ENCODE measurements at regions not wholly inside any gene's neighbourhood (a gene's known extent, or its start where the extent isn't known, plus 50 kb on each side); places are given as distances from the start of the nearest gene placed in this dataset.

GRCh38 chr4:159500861-159501260 is 398.0 kb downstream of the RAPGEF2 start:
- H3K4me3 ChIP-seq (ENCODE audit: low read length in 2 of 2), result no peak overlapping the region
- intact Hi-C loops (cut with DNase I), result no loop called here
- 60 to 61% methylated on average over 2 of the region's 2 CpGs for WGBS, 2 donors
- ATAC-seq (ENCODE audit: low FRiP score) (no peak), DNase-seq (no peak)
- H3K9me3 ChIP-seq (ENCODE audit: control insufficient read depth, low read length), result no peaks in the 10 kb centered on the region
- H3K4me1 ChIP-seq (ENCODE audit: control insufficient read depth in 1 of 2, insufficient read depth in 2 of 2, low read length in 2 of 2), result peaks cover 0 to 2% of the 10 kb centered on the region in 2 donors
- no peaks in the 10 kb centered on the region for H3K36me3 ChIP-seq (ENCODE audit: control insufficient read depth in 1 of 2, insufficient read depth in 2 of 2, low read length in 1 of 2)
- H3K27ac ChIP-seq (ENCODE audit: low read depth in 1 of 2, low read length in 2 of 2), result no peak overlapping the region
- H3K27me3 ChIP-seq (ENCODE audit: control insufficient read depth in 1 of 2, insufficient read depth in 2 of 2, low read length in 1 of 2), result no peaks in the 10 kb centered on the region

GRCh38 chr4:159503236-159504008 is 400.5 kb downstream of the RAPGEF2 start:
- 36 to 45% methylated on average over 14 of the region's 14 CpGs for WGBS, 2 donors
- Histone ChIP-seq H3K36me3 (ENCODE audit: control insufficient read depth in 1 of 2, insufficient read depth in 2 of 2, low read length in 1 of 2) (no peaks in the 10 kb centered on the region), H3K4me1 (ENCODE audit: control insufficient read depth in 1 of 2, insufficient read depth in 2 of 2, low read length in 2 of 2) (peaks cover 0 to 2% of the 10 kb centered on the region in 2 donors), H3K9me3 (ENCODE audit: control insufficient read depth, low read length) (no peaks in the 10 kb centered on the region), H3K27ac (ENCODE audit: low read depth in 1 of 2, low read length in 2 of 2) (no peak overlapping the region), H3K27me3 (ENCODE audit: control insufficient read depth in 1 of 2, insufficient read depth in 2 of 2, low read length in 1 of 2) (no peaks in the 10 kb centered on the region), H3K4me3 (ENCODE audit: low read length in 2 of 2) (no peak overlapping the region)
- ATAC-seq (ENCODE audit: low FRiP score) (no peak), DNase-seq (no peak)
- intact Hi-C loops (cut with DNase I), result no loop called here

GRCh38 chr4:159504684-159505083 is 401.8 kb downstream of the RAPGEF2 start:
- Histone ChIP-seq H3K4me3 (ENCODE audit: low read length in 2 of 2) (no peak overlapping the region), H3K36me3 (ENCODE audit: control insufficient read depth in 1 of 2, insufficient read depth in 2 of 2, low read length in 1 of 2) (no peaks in the 10 kb centered on the region), H3K27me3 (ENCODE audit: control insufficient read depth in 1 of 2, insufficient read depth in 2 of 2, low read length in 1 of 2) (no peaks in the 10 kb centered on the region), H3K27ac (ENCODE audit: low read depth in 1 of 2, low read length in 2 of 2) (no peak overlapping the region), H3K4me1 (ENCODE audit: control insufficient read depth in 1 of 2, insufficient read depth in 2 of 2, low read length in 2 of 2) (peaks cover 0 to 2% of the 10 kb centered on the region in 2 donors), H3K9me3 (ENCODE audit: control insufficient read depth, low read length) (no peaks in the 10 kb centered on the region)
- ATAC-seq (ENCODE audit: low FRiP score) (no peak), DNase-seq (no peak)
- 48% methylated on average over 5 of the region's 5 CpGs for WGBS, 2 donors
- intact Hi-C loops (cut with DNase I), result no loop called here

GRCh38 chr4:159505266-159505975 is 402.5 kb downstream of the RAPGEF2 start:
- DNase-seq, result no peak
- Histone ChIP-seq H3K27ac (ENCODE audit: low read depth in 1 of 2, low read length in 2 of 2) (no peak overlapping the region), H3K4me3 (ENCODE audit: low read length in 2 of 2) (no peak overlapping the region), H3K27me3 (ENCODE audit: control insufficient read depth in 1 of 2, insufficient read depth in 2 of 2, low read length in 1 of 2) (no peaks in the 10 kb centered on the region), H3K4me1 (ENCODE audit: control insufficient read depth in 1 of 2, insufficient read depth in 2 of 2, low read length in 2 of 2) (peaks cover 0 to 2% of the 10 kb centered on the region in 2 donors), H3K9me3 (ENCODE audit: control insufficient read depth, low read length) (no peaks in the 10 kb centered on the region), H3K36me3 (ENCODE audit: control insufficient read depth in 1 of 2, insufficient read depth in 2 of 2, low read length in 1 of 2) (no peaks in the 10 kb centered on the region)
- 60 to 61% methylated on average over 7 of the region's 7 CpGs for WGBS, 2 donors
- intact Hi-C loops (cut with DNase I), result no loop called here
- ATAC-seq (ENCODE audit: low FRiP score), result no peak

- WGBS, 2 donors, result 86% methylated on average over 13 of the region's 13 CpGs
- intact Hi-C loops (cut with DNase I), result no loop called here
- H3K9me3 ChIP-seq (ENCODE audit: control insufficient read depth, low read length), result no peaks in the 10 kb centered on the region
- peaks cover under 1 to 2% of the 10 kb centered on the region in 2 donors for H3K4me1 ChIP-seq (ENCODE audit: control insufficient read depth in 1 of 2, insufficient read depth in 2 of 2, low read length in 2 of 2)
- H3K4me3 ChIP-seq (ENCODE audit: low read length in 2 of 2), result no peak overlapping the region
- H3K27me3 ChIP-seq (ENCODE audit: control insufficient read depth in 1 of 2, insufficient read depth in 2 of 2, low read length in 1 of 2), result no peaks in the 10 kb centered on the region
- DNase-seq (no peak), ATAC-seq (ENCODE audit: low FRiP score) (no peak)
- H3K36me3 ChIP-seq (ENCODE audit: control insufficient read depth in 1 of 2, insufficient read depth in 2 of 2, low read length in 1 of 2), result no peaks in the 10 kb centered on the region
- no peak overlapping the region for H3K27ac ChIP-seq (ENCODE audit: low read depth in 1 of 2, low read length in 2 of 2)
Measured at GRCh38 chr4:159506801-159507517, 404.1 kb downstream of the RAPGEF2 start.

- DNase-seq (no peak), ATAC-seq (ENCODE audit: low FRiP score) (no peak)
- Histone ChIP-seq H3K4me1 (ENCODE audit: control insufficient read depth in 1 of 2, insufficient read depth in 2 of 2, low read length in 2 of 2) (peaks cover 0 to 2% of the 10 kb centered on the region in 2 donors), H3K27me3 (ENCODE audit: control insufficient read depth in 1 of 2, insufficient read depth in 2 of 2, low read length in 1 of 2) (no peaks in the 10 kb centered on the region), H3K27ac (ENCODE audit: low read depth in 1 of 2, low read length in 2 of 2) (no peak overlapping the region), H3K36me3 (ENCODE audit: control insufficient read depth in 1 of 2, insufficient read depth in 2 of 2, low read length in 1 of 2) (no peaks in the 10 kb centered on the region), H3K9me3 (ENCODE audit: control insufficient read depth, low read length) (no peaks in the 10 kb centered on the region), H3K4me3 (ENCODE audit: low read length in 2 of 2) (no peak overlapping the region)
- intact Hi-C loops (cut with DNase I), result no loop called here
- WGBS, 2 donors, result 77 to 82% methylated on average over 6 of the region's 6 CpGs
Measured at GRCh38 chr4:159508917-159509500, 406.1 kb downstream of the RAPGEF2 start.

- H3K27me3 ChIP-seq (ENCODE audit: control insufficient read depth in 1 of 2, insufficient read depth in 2 of 2, low read length in 1 of 2), result no peaks in the 10 kb centered on the region
- intact Hi-C loops (cut with DNase I), result no loop called here
- no peaks in the 10 kb centered on the region for H3K36me3 ChIP-seq (ENCODE audit: control insufficient read depth in 1 of 2, insufficient read depth in 2 of 2, low read length in 1 of 2)
- DNase-seq (no peak), ATAC-seq (ENCODE audit: low FRiP score) (no peak)
- H3K27ac ChIP-seq (ENCODE audit: low read depth in 1 of 2, low read length in 2 of 2), result no peak overlapping the region
- H3K4me1 ChIP-seq (ENCODE audit: control insufficient read depth in 1 of 2, insufficient read depth in 2 of 2, low read length in 2 of 2), result peaks cover 0 to 4% of the 10 kb centered on the region in 2 donors
- H3K9me3 ChIP-seq (ENCODE audit: control insufficient read depth, low read length), result no peaks in the 10 kb centered on the region
- no peak overlapping the region for H3K4me3 ChIP-seq (ENCODE audit: low read length in 2 of 2)
Measured at GRCh38 chr4:159512348-159512747, 409.5 kb downstream of the RAPGEF2 start.

- H3K4me3 ChIP-seq (ENCODE audit: low read length in 2 of 2), result no peak overlapping the region
- H3K36me3 ChIP-seq (ENCODE audit: control insufficient read depth in 1 of 2, insufficient read depth in 2 of 2, low read length in 1 of 2), result no peaks in the 10 kb centered on the region
- H3K27me3 ChIP-seq (ENCODE audit: control insufficient read depth in 1 of 2, insufficient read depth in 2 of 2, low read length in 1 of 2), result no peaks in the 10 kb centered on the region
- H3K4me1 ChIP-seq (ENCODE audit: control insufficient read depth in 1 of 2, insufficient read depth in 2 of 2, low read length in 2 of 2), result peaks cover 0 to 4% of the 10 kb centered on the region in 2 donors
- WGBS, 2 donors, result 89 to 90% methylated on average over 2 of the region's 2 CpGs
- DNase-seq, result no peak
- no peak overlapping the region for H3K27ac ChIP-seq (ENCODE audit: low read depth in 1 of 2, low read length in 2 of 2)
- no peak for ATAC-seq (ENCODE audit: low FRiP score)
- no peaks in the 10 kb centered on the region for H3K9me3 ChIP-seq (ENCODE audit: control insufficient read depth, low read length)
- intact Hi-C loops (cut with DNase I), result no loop called here
Measured at GRCh38 chr4:159515314-159516025, 412.6 kb downstream of the RAPGEF2 start.
